ENCODE measurements at regions not wholly inside any gene's neighbourhood (a gene's known extent, or its start where the extent isn't known, plus 50 kb on each side); places are given as distances from the start of the nearest gene placed in this dataset.
A peak's percentile ranks its signal among the peaks of the same experiment; 100 is the strongest.
"Not testable (repeated sequence)": the region's sequence is repeated elsewhere in the genome, so short reads cannot be mapped to it uniquely, and the experiment has no call there.

DNA sequence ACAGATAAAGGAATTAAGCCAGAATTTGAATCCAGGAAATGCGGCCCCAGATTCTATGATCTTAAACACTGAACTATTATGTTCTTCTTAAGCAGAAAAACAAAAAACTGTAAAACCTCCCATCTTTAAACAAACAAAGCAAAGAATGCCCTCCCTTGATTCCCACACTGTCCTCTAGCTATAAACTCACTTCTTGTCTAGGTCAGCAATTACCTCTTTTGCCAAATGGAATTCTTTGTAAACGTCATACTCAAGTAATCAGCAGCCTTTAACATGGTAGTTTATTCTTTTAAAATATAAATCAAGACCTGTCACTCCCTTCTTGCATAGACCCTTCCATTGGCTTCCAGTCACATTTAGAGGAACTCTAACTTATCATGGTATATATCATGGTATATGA, 958.9 kb upstream of the CNTN5 start:
- DNase-seq, result no peak

DNA sequence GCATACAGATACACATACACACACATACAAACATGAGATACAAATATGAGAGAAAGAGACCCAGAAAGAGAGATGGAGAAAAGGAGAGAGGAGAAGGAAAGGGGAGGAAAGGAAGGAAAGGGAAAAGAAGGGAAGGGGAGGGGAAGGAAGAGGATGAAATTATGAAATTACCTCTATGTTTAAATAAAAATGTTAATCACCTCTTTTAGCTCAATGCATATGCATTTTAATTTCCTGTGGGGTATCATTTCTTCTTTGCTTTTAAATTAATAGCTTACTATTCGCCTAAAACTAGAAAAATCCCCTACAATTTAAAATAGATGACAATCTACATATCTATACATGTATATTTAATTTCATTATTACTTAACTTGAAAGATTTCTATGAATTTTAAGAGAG, 958.0 kb upstream of the CNTN5 start:
- DNase-seq, result no peak

- DNase-seq, result peak; percentile 5
Observed at GRCh38 chr11:98068251-98068650, 952.5 kb upstream of the CNTN5 start.

- not testable (repeated sequence) for DNase-seq
Observed at GRCh38 chr11:98069147-98069546, 951.6 kb upstream of the CNTN5 start.

DNA sequence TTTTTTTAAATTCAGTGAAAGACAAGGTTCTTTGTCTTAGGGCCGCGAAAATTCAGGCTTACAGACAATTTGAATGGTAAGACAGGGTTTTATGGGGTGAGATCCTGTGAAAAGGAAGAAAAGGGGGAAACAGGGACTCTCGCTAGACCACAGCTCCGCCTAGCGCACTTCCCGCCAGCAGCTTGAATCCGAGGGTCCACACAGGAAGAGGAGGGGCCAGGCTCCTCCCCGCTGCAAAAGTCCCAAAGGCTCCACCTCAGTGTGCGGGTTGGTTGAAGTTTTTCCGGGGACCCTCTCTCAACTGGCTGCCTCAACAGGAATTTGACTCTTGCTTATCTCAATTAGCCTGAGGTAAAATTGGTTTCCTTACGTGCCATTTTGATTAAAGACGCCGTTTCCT, 950.9 kb upstream of the CNTN5 start:
- no peak for DNase-seq

DNA sequence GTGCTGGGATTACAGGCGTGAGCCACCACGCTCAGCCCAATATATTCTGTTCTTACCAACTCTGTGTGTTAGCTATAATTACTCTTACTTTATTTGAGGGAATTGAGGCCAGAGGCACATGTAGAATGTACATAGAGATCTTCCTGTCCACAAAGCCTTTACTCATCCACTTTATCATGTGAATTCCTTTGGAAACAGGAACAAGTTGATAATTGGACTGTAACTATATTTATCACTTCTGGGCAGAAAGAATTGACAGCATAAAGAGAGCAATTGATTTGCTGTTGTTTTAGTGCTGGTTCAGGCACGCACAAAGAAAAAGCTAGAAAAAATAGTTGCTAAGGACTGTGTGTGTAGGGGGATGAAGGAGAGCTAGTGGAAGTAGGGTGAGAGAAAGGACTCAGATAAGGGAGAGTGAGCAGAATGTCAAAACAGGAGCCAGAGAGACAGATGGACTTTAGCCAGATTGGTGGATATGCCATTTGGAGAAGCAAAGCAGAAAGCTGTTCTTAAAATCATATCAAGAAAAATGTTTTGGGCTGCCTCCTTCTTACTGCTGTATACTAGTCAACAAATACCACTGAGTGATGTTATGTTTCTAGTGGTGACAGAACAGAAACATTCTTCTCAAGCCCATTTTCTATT, 929.8 kb upstream of the CNTN5 start:
- no peak for DNase-seq

- no peak for DNase-seq
Observed at GRCh38 chr11:98099371-98099770, 921.4 kb upstream of the CNTN5 start.

- DNase-seq, result no peak
Observed at GRCh38 chr11:98100689-98101088, 920.1 kb upstream of the CNTN5 start.

GRCh38 chr11:98101329-98101728, 919.4 kb upstream of the CNTN5 start:
- DNase-seq, result no peak

- no peak for DNase-seq
Observed at GRCh38 chr11:98104249-98104648, 916.5 kb upstream of the CNTN5 start.

DNA sequence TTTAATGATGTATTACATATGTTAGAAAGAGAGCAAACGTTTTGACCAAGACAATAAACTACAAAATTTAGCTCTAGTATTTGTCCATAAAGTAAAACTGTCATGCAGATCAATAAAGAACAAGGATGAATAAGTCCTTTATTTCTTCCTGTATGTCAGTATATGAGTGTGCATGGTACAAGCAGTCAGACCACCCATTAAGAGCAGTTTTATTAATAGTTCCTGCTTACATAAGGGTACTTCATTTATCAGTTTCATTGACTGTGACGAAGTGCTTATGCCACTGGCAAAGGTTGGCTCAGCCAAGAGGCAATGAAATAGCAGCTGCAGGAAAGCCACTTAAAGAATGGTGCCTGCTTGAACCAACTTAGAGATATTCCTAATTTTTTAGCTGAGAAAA, 913.0 kb upstream of the CNTN5 start:
- DNase-seq, result no peak

DNA sequence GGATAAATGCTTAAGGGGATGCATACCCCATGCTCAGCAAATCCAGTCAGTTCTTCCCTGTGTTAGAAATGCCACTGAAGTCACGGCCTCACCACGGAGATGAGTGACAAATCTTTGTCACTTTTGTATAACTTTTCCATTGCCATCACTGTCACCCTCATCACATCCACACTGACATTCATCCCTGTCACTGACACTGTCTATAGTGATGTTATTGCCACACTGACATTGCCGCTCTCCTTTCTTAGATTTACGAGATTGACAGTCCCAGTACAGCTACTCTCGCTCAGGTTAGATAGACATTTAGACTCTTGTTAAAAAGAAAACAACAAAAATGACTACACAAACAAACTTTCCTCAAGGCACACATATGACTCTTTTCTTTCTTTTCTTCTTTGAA, 910.7 kb upstream of the CNTN5 start:
- no peak for DNase-seq

GRCh38 chr11:98115873-98116272, 904.9 kb upstream of the CNTN5 start:
- no peak for DNase-seq

DNA sequence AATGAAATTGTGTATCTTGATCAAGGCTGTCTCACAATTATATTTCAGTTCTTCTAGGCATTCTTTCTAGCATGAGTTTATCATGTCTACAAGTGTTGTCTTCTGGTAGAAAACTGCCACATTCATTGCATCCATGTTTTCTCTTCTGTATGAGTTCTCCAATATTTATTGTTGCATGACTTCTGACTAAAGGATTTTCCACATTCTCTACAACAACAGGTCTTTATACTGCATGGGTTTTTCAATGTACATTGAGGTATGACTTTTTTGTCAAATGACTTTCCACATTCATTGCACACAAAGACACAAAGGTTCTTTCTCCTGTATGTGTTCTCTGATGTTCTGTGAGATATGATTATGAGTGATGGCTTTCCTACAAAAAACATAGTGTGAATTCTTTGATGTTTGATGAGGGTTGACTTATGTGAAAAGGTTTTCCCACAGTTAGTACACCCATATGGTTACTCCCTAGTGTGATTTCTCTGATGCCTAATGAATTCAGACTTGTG, 890.6 kb upstream of the CNTN5 start:
- no peak for DNase-seq

GRCh38 chr11:98136357-98136756, 884.4 kb upstream of the CNTN5 start:
- DNase-seq, result no peak

- DNase-seq, result no peak
Observed at GRCh38 chr11:98137437-98137836, 883.3 kb upstream of the CNTN5 start.

- no peak for DNase-seq
Observed at GRCh38 chr11:98143661-98144060, 877.1 kb upstream of the CNTN5 start.

DNA sequence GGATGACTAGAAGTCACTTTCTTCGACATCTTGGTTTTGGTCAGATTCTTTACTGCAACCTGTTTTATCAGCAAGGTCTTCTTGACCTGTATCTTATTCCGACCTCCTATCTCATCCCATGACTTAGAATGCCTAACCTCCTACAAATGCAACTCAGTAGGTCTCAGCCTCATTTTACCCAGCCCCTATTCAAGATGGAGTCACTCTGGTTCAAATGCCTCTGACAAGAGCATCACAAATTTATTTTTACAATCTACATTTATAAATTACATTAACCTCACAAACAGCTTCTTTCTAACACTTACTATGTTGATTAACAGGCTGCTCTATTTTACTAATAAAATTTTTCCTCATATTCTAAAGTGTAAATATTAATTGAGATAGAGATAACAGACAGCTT, 867.0 kb upstream of the CNTN5 start:
- no peak for DNase-seq

DNA sequence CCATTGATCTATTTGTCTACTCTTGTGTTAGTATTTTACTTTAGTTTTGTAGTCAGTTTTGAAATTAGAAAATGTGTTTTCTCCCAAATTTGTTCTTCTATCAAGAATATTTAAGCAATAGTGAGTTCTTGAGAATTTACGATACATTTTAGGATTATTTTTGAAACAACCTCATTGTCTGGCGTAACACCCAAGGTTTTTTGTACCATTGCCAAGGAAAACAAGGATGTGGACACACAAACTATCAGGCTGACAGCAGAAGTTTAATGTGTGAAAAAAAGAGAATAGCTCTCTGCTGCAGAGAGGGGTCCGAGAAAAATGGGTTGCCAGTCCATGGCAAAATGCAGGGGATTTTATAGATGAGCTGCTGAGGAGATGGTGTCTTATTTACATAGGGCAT, 865.1 kb upstream of the CNTN5 start:
- no peak for DNase-seq

DNA sequence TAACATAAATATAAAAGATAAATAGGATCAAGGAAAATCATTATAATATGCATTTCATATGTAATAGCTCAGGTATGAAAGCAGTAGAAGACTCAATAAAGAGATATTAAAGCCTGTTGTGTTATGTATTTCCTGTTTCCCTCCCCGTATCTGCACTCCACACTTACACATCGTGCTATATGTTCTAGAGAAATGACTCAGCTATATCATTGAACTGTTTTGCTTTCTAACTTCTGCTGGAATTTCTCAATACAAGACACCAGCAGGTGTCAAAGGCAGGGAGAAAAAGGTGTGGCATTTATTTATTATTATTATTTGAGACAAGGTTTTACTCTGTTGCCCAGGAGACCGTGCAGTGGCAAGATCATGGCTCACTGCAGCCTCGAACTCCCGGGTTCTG, 842.8 kb upstream of the CNTN5 start:
- DNase-seq, result no peak

- DNase-seq, result no peak
Observed at GRCh38 chr11:98180511-98180910, 840.2 kb upstream of the CNTN5 start.

GRCh38 chr11:98180921-98181320, 839.8 kb upstream of the CNTN5 start:
- peak; percentile 14 for DNase-seq

DNA sequence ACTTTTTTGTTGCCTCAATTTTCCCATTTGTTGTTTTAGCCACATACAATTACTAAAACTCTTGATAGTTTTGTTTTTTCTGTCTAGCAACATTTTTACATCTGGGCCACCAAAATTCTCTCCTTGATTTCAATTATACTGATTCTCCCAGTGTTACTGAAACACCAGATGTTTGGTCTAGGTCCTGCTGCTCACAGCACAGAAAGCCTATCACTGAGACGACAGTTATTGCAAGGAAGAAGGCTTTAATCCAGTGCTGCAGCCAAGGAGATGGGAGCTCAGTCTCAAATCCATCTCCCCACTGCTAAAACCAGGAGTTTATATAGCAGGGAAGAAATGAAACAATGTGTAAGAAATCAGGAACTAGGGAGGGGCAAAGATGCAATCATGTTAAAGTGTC, 837.7 kb upstream of the CNTN5 start:
- DNase-seq, result no peak

DNA sequence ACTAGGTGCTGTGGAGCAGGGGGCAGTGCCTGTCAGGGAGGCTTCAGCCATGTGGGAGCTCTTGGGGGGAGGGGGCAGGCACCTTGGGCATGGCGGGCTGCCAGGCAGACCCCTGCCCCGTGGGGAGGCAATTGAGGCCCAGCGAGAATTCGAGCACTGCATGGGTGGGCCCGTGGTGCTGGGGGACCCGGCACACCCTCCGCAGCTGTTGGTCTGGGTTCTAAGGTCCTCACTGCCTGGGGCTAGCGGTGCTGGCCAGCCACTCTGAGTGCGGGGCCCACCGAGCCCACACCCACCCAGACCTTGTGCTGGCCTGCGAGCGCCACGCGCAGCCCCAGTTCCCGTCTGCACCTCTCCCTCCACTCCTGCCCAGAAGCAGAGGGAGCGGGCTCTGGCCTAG, 835.5 kb upstream of the CNTN5 start:
- no peak for DNase-seq

GRCh38 chr11:98194611-98195010, 826.1 kb upstream of the CNTN5 start:
- no peak for DNase-seq

Measured in tongue (tissue), 1 donor.